ENCODE measurements at regions not wholly inside any gene's neighbourhood (a gene's known extent, or its start where the extent isn't known, plus 50 kb on each side); places are given as distances from the start of the nearest gene placed in this dataset.
"Not testable (repeated sequence)": the region's sequence is repeated elsewhere in the genome, so short reads cannot be mapped to it uniquely, and the experiment has no call there.

DNA sequence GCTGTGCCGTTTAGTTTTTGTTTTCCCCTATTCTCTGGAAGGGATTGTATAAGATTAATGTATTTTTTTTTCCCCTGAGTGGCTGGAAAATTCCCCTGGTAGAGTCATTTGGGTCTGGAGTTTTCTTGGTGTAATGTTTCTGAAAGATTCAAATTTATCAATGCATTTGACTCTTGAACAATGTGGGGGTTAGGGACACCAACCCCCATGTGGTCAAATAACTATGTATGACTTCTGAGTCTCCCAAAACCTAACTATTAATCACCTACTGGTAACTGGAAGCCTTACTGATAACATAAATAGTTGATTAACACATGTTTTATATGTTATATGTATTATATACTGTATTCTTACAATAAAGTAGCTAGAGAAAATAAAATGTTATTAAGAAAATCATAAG is 220.1 kb upstream of the PDE3A start:
- no peak for DNase-seq
- Mint-ChIP-seq H3K27ac (no peak overlapping the region), H3K9me3 (no peaks in the 10 kb centered on the region), H3K27me3 (no peaks in the 10 kb centered on the region), H3K36me3 (ENCODE audit: low read depth) (no peaks in the 10 kb centered on the region), H3K4me1 (no peaks in the 10 kb centered on the region), H3K4me3 (no peak overlapping the region)
- ATAC-seq = no peak

DNA sequence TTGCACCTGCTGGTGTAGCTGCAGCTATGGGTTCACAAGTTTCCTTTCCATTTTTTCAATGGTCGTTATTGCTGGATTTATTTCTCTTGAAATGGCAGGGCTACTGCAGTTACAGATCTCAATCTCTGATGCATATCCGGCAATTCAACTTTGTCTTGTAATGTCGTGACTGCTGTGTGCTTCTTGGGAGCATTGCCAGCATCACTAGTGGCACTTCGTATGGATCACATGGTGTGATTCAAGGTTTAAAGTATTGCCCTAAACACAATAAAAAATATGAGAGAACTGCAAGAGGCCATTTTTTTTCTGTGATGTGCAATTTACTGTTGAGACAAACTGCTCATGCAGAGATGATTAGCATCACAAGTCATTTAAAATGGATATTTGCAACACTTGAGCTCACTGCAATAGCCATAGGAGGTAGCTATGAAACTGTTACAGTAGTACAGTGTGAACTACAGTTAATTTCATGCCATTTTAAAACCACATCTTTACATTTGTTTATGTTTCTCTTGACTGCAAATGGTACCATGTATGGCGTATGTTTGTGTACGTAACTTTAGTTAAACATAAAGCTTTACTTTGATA is 217.4 kb upstream of the PDE3A start:
- no peak overlapping the region for H3K4me3 Mint-ChIP-seq
- no peaks in the 10 kb centered on the region for H3K36me3 Mint-ChIP-seq (ENCODE audit: low read depth)
- H3K27me3 Mint-ChIP-seq = no peaks in the 10 kb centered on the region
- no peaks in the 10 kb centered on the region for H3K4me1 Mint-ChIP-seq
- H3K9me3 Mint-ChIP-seq = no peaks in the 10 kb centered on the region
- DNase-seq = no peak
- ATAC-seq = no peak
- no peak overlapping the region for H3K27ac Mint-ChIP-seq

DNA sequence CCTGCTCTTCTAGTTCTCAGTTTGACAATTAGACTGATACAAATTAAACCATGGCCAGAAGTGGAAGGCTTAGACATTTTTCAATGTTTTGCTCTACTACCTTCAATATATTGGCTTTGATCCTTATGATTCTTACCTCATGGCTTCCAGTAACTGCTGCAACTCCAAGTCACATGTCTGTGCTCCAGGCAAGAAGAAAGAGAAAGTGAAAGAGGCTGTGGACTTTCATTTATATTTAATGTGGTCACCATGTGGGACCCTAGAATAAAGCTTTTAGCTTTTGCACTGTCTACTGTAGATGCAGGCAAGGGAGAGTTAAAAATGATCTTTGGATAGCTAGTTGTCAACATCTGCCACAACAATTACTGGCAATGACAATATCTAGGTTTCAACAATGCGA is 214.3 kb upstream of the PDE3A start:
- Mint-ChIP-seq H3K36me3 (ENCODE audit: low read depth) (no peaks in the 10 kb centered on the region), H3K27ac (no peak overlapping the region), H3K4me1 (no peaks in the 10 kb centered on the region), H3K9me3 (no peaks in the 10 kb centered on the region), H3K4me3 (no peak overlapping the region), H3K27me3 (no peaks in the 10 kb centered on the region)
- ATAC-seq (no peak), DNase-seq (no peak)

DNA sequence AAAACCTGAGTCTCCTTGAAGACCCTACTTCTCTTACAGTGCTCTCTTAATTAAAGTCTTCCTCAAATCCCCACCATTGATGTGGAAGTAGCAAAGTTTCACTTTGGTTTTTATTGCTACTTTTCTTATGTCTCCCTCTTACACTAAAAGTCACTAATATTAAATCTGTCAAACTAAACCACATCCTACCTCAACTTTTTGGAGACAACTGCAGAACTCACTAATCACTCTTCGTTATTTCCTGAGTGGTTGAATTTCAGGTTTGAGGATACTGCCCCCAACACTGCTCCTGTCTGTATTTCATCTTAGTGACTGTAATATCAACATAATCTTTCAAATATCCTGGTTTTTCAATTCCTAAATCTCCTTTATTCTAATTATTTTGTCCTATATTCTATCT is 213.0 kb upstream of the PDE3A start:
- no peak for DNase-seq
- Mint-ChIP-seq H3K9me3 (no peaks in the 10 kb centered on the region), H3K27ac (no peak overlapping the region), H3K4me3 (no peak overlapping the region), H3K36me3 (ENCODE audit: low read depth) (no peaks in the 10 kb centered on the region), H3K4me1 (no peaks in the 10 kb centered on the region), H3K27me3 (no peaks in the 10 kb centered on the region)
- no peak for ATAC-seq

DNA sequence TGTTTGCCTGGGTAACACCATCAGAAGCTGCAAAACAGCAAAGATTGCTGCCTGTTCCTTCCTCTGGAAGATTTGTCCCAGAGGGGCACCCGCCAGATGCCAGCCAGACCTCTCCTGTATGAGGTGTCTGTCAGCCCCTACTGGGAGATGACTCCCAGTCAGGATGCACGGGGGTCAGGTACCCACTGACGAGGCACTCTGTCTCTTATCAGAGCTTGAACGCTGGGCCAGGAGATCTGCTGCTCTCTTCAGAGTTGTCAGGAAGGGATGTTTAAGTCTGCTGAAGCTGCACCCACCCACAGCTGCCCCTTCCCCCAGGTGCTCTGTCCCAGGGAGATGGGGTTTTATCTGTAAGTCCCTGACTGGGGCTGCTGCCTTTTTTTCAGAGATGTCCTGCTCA is 207.4 kb upstream of the PDE3A start:
- not testable (repeated sequence) for H3K9me3 Mint-ChIP-seq; H3K36me3 Mint-ChIP-seq (ENCODE audit: low read depth); H3K27me3 Mint-ChIP-seq; H3K4me1 Mint-ChIP-seq; DNase-seq; ATAC-seq; H3K4me3 Mint-ChIP-seq; H3K27ac Mint-ChIP-seq

DNA sequence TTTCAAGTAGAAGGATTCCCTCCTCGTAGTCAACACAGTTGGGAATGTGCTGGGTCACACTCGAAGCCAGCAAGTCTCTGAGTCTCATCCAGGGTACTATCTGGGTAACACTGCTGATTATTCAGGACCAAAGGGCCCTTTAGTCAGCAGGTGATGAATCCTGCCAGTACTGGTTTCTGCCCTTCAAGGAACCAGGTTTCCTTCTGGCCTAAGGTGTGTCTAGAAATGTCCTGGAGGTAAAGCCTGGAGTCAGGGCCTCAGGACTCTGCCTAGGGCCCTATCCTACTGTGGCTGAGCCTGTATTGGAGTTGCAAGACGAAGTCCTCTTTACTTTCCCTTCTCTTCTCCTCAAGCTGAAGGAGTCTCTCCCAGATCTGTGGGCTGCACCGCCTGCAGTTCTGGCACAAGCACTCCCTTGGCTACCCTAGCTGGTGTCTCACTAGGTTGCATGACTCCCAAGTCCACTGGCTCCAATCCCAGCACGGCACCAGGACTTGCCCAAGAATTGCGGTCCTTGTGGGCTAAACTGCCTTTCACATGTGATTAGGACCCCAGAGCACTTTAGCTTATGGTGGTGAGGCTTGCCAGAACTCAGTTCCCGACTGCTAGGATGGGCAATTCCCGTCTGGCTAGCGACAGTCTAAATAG is 193.7 kb upstream of the PDE3A start:
- H3K27me3 Mint-ChIP-seq = no peaks in the 10 kb centered on the region
- no peaks in the 10 kb centered on the region for H3K36me3 Mint-ChIP-seq (ENCODE audit: low read depth)
- no peak for ATAC-seq
- no peaks in the 10 kb centered on the region for H3K4me1 Mint-ChIP-seq
- H3K4me3 Mint-ChIP-seq = no peak overlapping the region
- no peak for DNase-seq
- H3K9me3 Mint-ChIP-seq = no peaks in the 10 kb centered on the region
- no peak overlapping the region for H3K27ac Mint-ChIP-seq

DNA sequence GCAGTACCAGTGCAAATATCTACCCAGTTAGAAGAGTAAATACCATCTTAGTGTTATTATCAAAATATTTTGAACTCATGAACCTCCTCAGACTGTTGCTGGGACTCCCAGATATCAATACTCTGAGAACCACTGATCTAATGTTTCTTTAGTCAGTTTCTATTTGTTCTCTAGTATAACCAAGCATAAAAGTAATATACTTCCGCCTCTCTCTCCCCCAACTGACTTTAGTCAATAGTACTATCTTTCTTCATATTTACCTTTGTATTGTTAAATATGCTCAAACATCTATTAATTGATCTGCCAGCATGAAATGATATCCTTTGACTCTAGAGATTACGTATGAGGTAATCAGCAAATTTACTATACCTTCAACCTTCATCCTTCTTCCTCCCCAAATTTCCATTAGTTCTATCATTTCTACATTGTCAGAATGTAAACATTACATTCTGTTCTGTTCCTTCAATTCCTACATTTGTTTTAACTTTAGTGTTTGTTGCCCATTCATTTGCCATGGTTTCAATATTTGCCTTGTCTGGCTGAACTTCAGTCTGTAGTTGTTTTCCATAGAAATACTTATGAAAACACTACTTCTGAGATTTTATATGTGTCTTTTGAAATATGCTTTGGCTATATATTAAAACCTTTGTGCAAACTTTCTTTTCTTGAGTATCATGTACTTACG is 192.5 kb upstream of the PDE3A start:
- Mint-ChIP-seq H3K36me3 (ENCODE audit: low read depth) (no peaks in the 10 kb centered on the region), H3K27ac (no peak overlapping the region), H3K4me1 (no peaks in the 10 kb centered on the region), H3K4me3 (no peak overlapping the region), H3K9me3 (no peaks in the 10 kb centered on the region), H3K27me3 (no peaks in the 10 kb centered on the region)
- ATAC-seq (no peak), DNase-seq (no peak)

DNA sequence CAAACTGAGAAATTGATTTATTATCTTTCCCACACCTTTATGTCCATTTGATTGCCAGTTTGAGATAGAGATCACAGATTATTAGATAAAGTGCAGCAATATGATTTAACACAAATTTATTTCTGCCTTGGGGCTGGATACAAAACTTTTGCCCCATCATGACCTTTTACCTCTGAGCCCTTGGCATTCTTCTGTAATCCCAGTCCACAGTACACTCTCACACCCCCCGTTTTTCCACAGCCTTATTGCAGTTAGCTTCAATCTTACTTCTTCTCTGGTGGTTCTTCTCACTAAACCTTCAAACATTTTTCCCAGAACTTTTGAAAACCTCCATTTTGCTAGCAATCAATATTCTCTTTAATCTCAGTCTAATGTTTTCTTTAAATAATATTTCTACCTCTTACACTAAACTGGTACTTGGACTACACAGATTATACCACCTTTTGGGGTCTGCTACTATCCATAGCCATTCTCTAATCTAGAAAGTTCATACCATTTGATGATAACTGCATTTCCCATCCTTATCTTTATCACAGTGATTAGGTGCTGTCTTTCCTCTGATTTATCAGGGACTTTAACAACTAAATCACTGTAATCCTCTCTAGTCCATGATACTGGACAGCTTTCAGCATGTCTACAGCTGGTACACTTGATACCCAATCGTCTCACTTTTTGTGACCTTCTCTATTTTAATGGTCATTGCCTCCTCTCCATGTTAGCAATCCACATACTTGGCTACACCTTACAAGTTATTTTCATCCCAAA is 186.7 kb upstream of the PDE3A start:
- no peak for ATAC-seq
- H3K9me3 Mint-ChIP-seq = no peaks in the 10 kb centered on the region
- no peak overlapping the region for H3K27ac Mint-ChIP-seq
- DNase-seq = no peak
- no peaks in the 10 kb centered on the region for H3K36me3 Mint-ChIP-seq (ENCODE audit: low read depth)
- H3K4me1 Mint-ChIP-seq = no peaks in the 10 kb centered on the region
- no peak overlapping the region for H3K4me3 Mint-ChIP-seq
- H3K27me3 Mint-ChIP-seq = no peaks in the 10 kb centered on the region

DNA sequence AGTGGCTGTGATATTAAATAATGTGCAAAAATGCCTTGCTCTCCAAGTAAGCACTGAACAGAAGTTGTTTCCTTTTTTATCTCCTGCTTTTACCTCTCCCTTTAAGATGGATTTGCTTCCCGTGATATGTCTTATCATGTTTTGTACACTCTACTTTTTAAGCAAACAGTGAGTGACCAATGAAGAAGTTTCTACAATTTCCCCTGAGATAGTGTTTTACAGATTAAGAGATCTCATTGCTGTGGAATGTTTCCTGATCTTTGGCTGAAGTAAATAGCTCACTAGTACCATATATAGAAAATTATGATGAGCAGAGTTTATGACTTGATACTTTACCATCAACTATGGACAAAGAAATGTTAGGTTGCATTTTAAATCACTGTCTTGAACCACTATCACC is 184.8 kb upstream of the PDE3A start:
- no peak overlapping the region for H3K4me3 Mint-ChIP-seq
- H3K36me3 Mint-ChIP-seq (ENCODE audit: low read depth) = no peaks in the 10 kb centered on the region
- H3K27me3 Mint-ChIP-seq = no peaks in the 10 kb centered on the region
- DNase-seq (no peak), ATAC-seq (no peak)
- H3K4me1 Mint-ChIP-seq = no peaks in the 10 kb centered on the region
- no peaks in the 10 kb centered on the region for H3K9me3 Mint-ChIP-seq
- no peak overlapping the region for H3K27ac Mint-ChIP-seq

DNA sequence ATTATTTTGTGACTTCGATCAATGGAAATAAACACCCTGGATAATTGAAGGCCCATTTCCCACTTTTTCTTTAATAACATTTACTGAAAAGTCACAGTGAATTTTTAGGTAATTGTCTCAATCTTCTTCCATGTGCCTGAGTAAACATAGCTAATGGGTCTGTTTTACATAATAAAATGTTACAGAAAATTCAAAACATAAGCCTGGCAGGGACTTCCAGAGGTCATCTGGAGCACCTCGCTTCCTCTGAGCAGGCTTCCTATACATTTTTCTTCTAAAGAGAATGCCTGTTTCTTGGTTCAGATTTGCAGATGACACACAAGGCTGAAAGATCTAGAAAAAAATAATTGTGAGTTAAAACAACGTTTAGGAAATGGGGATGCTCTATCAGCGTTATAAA is 183.8 kb upstream of the PDE3A start:
- H3K27ac Mint-ChIP-seq = no peak overlapping the region
- H3K36me3 Mint-ChIP-seq (ENCODE audit: low read depth) = no peaks in the 10 kb centered on the region
- ATAC-seq (no peak), DNase-seq (no peak)
- H3K27me3 Mint-ChIP-seq = no peaks in the 10 kb centered on the region
- no peaks in the 10 kb centered on the region for H3K4me1 Mint-ChIP-seq
- H3K9me3 Mint-ChIP-seq = no peaks in the 10 kb centered on the region
- no peak overlapping the region for H3K4me3 Mint-ChIP-seq

DNA sequence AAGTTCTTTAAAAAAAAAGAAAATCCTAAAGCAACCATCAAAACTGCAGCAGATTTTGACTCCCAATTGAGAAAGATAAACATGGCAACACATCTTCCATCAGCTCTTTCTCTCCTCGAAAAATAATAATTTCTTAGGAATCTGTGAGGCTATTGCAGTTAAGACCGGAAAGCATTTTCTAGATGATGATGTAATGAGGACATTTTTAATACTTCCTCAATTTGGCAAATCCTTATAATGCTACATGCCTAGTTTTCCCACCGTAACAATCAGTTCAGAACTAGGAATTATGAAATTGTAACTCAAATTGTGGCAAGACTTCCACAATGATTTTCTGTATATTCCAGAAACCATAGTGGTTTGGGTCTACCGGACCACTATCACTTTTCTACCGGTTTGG is 180.9 kb upstream of the PDE3A start:
- Mint-ChIP-seq H3K27me3 (no peaks in the 10 kb centered on the region), H3K4me3 (no peak overlapping the region), H3K9me3 (no peaks in the 10 kb centered on the region), H3K36me3 (ENCODE audit: low read depth) (no peaks in the 10 kb centered on the region), H3K4me1 (no peaks in the 10 kb centered on the region), H3K27ac (no peak overlapping the region)
- ATAC-seq = no peak
- no peak for DNase-seq

DNA sequence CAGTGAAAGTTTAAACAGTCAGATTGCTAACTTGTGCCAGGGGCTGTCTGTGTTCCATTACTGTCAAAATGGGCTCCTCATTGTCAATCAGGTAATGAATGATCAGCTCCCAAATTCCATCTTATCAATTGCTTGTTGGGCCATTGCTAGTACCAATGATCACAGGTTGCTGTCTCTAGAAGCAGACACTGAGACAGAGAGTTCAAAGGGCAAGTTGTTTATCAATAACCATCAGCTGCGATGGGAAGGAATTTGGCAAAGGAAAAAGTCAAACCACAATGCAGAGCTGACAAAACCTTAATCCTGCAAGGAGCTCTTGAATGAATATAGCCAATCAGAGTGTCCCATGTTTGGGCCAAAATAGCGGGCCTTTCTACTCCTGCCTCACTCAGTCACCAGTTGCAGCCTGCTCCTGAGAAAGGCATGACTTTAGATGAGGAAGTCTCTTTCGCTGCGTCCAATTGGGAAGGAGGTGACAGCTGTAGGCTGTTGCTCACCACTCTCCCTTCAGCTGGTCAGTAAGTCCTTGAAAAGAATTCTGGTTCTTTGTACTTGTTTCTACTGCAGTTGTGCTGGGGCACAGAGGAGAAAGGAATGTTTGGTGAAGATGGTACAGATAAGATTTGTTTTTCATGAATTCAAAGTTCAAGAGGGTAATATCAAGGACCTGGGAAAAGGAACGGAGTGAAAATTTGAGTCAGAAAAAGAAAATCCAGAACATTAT is 179.2 kb upstream of the PDE3A start:
- no peaks in the 10 kb centered on the region for H3K9me3 Mint-ChIP-seq
- no peaks in the 10 kb centered on the region for H3K36me3 Mint-ChIP-seq (ENCODE audit: low read depth)
- no peak overlapping the region for H3K27ac Mint-ChIP-seq
- DNase-seq = no peak
- ATAC-seq = no peak
- no peaks in the 10 kb centered on the region for H3K27me3 Mint-ChIP-seq
- no peak overlapping the region for H3K4me3 Mint-ChIP-seq
- H3K4me1 Mint-ChIP-seq = no peaks in the 10 kb centered on the region

DNA sequence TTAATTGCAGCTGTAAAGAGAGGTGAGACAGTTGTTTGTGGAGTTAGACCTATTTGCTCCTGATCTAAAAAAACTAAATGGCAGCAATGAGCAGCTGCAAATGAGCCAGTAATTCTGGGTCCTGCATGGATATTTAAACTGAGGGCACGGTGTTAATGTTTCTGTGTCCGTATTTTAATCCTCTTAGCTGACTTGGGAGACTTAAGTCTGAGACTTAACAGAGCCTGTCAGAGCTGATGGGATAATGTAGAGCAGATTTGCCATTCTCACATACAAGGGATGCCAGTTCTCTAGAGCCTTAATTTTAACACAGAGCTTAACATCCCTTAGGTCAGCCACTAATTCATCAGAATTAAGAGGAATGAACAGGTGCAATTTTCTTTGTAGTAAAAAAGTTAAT is 178.6 kb upstream of the PDE3A start:
- Mint-ChIP-seq H3K4me1 (no peaks in the 10 kb centered on the region), H3K9me3 (no peaks in the 10 kb centered on the region), H3K4me3 (no peak overlapping the region), H3K27ac (no peak overlapping the region), H3K27me3 (no peaks in the 10 kb centered on the region), H3K36me3 (ENCODE audit: low read depth) (no peaks in the 10 kb centered on the region)
- ATAC-seq = no peak
- DNase-seq = no peak

DNA sequence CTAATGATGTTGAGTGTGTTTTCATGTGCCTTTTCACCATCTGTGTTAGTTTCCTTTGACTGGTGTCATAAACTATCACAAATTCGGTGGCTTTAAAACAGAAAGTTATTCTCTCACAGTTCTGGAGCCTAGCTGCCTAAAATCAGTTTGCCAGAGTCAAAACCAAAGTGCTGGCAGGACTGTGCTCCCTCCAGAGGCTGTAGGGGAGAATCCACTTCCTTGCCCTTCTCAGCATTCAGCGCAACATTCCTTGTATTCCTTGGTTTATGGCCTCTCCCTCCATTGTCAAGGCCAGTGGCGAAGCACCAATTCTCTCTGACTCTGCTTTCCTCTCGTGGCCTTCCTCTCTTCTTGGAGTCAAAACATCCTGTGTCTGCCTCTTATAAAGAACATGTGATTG is 174.2 kb upstream of the PDE3A start:
- no peak overlapping the region for H3K27ac Mint-ChIP-seq
- H3K4me3 Mint-ChIP-seq = no peak overlapping the region
- H3K36me3 Mint-ChIP-seq (ENCODE audit: low read depth) = no peaks in the 10 kb centered on the region
- H3K9me3 Mint-ChIP-seq = no peaks in the 10 kb centered on the region
- no peak for DNase-seq
- no peak for ATAC-seq
- no peaks in the 10 kb centered on the region for H3K4me1 Mint-ChIP-seq
- H3K27me3 Mint-ChIP-seq = no peaks in the 10 kb centered on the region
